ENCODE measurements at regions not wholly inside any gene's neighbourhood (a gene's known extent, or its start where the extent isn't known, plus 50 kb on each side); places are given as distances from the start of the nearest gene placed in this dataset.

- intact Hi-C loops (cut with micrococcal nuclease; ENCODE audit: unreplicated experiment), result no loop called here
- BruUV-seq (replicated peaks), result no TSS peak
Observed at GRCh38 chr4:162732876-162733275, 433.8 kb downstream of the NAF1 start.

GRCh38 chr4:162727766-162728165 lies 438.9 kb downstream of the NAF1 start:
- ChIA-PET CTCF (no interaction called here), POLR2A (ENCODE audit: low non-redundant PET) (no interaction called here)
- no peak for TF ChIP-seq CTCF (conservative IDR thresholded peaks at IDR 0.05; ENCODE audit: low read depth, low read length)
- Histone ChIP-seq H3K9me3 (ENCODE audit: low read depth, low read length, poor library complexity, severe bottlenecking) (no peaks in the 10 kb centered on the region), H3K27me3 (replicated peaks; ENCODE audit: insufficient read depth, low read depth, low read length, poor library complexity) (no peaks in the 10 kb centered on the region), H3K4me1 (ENCODE audit: insufficient read depth, low read length, poor library complexity, severe bottlenecking) (no peaks in the 10 kb centered on the region), H3K27ac (ENCODE audit: low read depth, low read length, poor library complexity, severe bottlenecking) (no peak overlapping the region), H3K36me3 (ENCODE audit: insufficient read depth, low read length, poor library complexity, severe bottlenecking) (no peaks in the 10 kb centered on the region), H3K4me3 (ENCODE audit: low read depth, low read length, poor library complexity, severe bottlenecking) (no peak overlapping the region)
- no peak for DNase-seq (ENCODE audit: low spot score)
- BruUV-seq (replicated peaks), result no TSS peak
- intact Hi-C loops (cut with micrococcal nuclease; ENCODE audit: unreplicated experiment), result no loop called here

More at GRCh38 chr4:162732876-162733275, 433.8 kb downstream of the NAF1 start:
- no peak overlapping the region for H3K27ac ChIP-seq (ENCODE audit: low read depth, low read length, poor library complexity, severe bottlenecking)
- ChIA-PET CTCF (no interaction called here), POLR2A (ENCODE audit: low non-redundant PET) (no interaction called here)
- TF ChIP-seq CTCF (conservative IDR thresholded peaks at IDR 0.05; ENCODE audit: low read depth, low read length) (no peak), EZH2 (IDR thresholded peaks at IDR 0.05; ENCODE audit: borderline replicate concordance, low read depth, low read length, poor library complexity, severe bottlenecking) (no peak)
- H3K4me3 ChIP-seq (ENCODE audit: low read depth, low read length, poor library complexity, severe bottlenecking), result no peak overlapping the region
- no peak for DNase-seq (ENCODE audit: low spot score)
- H3K9me3 ChIP-seq (ENCODE audit: low read depth, low read length, poor library complexity, severe bottlenecking), result no peaks in the 10 kb centered on the region
- H3K27me3 ChIP-seq (replicated peaks; ENCODE audit: insufficient read depth, low read depth, low read length, poor library complexity), result no peaks in the 10 kb centered on the region
- no peaks in the 10 kb centered on the region for H3K4me1 ChIP-seq (ENCODE audit: insufficient read depth, low read length, poor library complexity, severe bottlenecking)
- H3K36me3 ChIP-seq (ENCODE audit: insufficient read depth, low read length, poor library complexity, severe bottlenecking), result no peaks in the 10 kb centered on the region

- H3K36me3 ChIP-seq (ENCODE audit: insufficient read depth, low read length, poor library complexity, severe bottlenecking), result no peaks in the 10 kb centered on the region
- CTCF ChIA-PET, result no interaction called here
- peak; percentile 46 for DNase-seq (ENCODE audit: low spot score)
- no TSS peak for BruUV-seq (replicated peaks)
- no peak for TF ChIP-seq EZH2 (IDR thresholded peaks at IDR 0.05; ENCODE audit: borderline replicate concordance, low read depth, low read length, poor library complexity, severe bottlenecking)
- no peak for TF ChIP-seq CTCF (conservative IDR thresholded peaks at IDR 0.05; ENCODE audit: low read depth, low read length)
- intact Hi-C loops (cut with micrococcal nuclease; ENCODE audit: unreplicated experiment), result no loop called here
- H3K4me3 ChIP-seq (ENCODE audit: low read depth, low read length, poor library complexity, severe bottlenecking), result no peak overlapping the region
- no peaks in the 10 kb centered on the region for H3K9me3 ChIP-seq (ENCODE audit: low read depth, low read length, poor library complexity, severe bottlenecking)
- H3K27ac ChIP-seq (ENCODE audit: low read depth, low read length, poor library complexity, severe bottlenecking), result no peak overlapping the region
- POLR2A ChIA-PET (ENCODE audit: low non-redundant PET), result no interaction called here
- no peaks in the 10 kb centered on the region for H3K4me1 ChIP-seq (ENCODE audit: insufficient read depth, low read length, poor library complexity, severe bottlenecking)
- no peaks in the 10 kb centered on the region for H3K27me3 ChIP-seq (replicated peaks; ENCODE audit: insufficient read depth, low read depth, low read length, poor library complexity)
Observed at GRCh38 chr4:162727232-162727631, 439.5 kb downstream of the NAF1 start.

Measured in A673 (cell line).